Gastrocnemius medialis (tissue), 4 donors: ENCODE measurements at regions not wholly inside any gene's neighbourhood (a gene's known extent, or its start where the extent isn't known, plus 50 kb on each side); places are given as distances from the start of the nearest gene placed in this dataset.

ENCODE experiments used
- ATAC-seq, 2 donors: fragments of 150-250 bp; one replicate each; pipeline ENCODE4 v1.9.1; 2016
- DNase-seq, 2 donors: peaks; one replicate each; pipeline ENCODE4 v3.0.0-alpha.2; 2019
- H3K27ac ChIP-seq, 4 donors: fragments of 200-600 bp; sonication (generic); 1 replicate in 1 of 4; 2 replicates in 3 of 4; pipeline ENCODE4 v1.5.1; 2016 to 2018; ENCODE audit warnings: mild to moderate bottlenecking in 2 of 4, moderate library complexity in 1 of 4
- H3K27me3 ChIP-seq, 3 donors: fragments of 200-600 bp; sonication (generic) in 2 of 3; 1 replicate in 1 of 3; 2 replicates in 2 of 3; pipeline versions ENCODE4 v1.5.1 to v1.6.0; 2016 to 2019; ENCODE audit warnings: mild to moderate bottlenecking in 1 of 3, moderate library complexity in 1 of 3
- H3K36me3 ChIP-seq, 2 donors: fragments of 200-600 bp; sonication (generic) in 1 of 2; one replicate each; pipeline ENCODE4 v1.5.1; 2017 to 2018
- H3K4me1 ChIP-seq, 2 donors: fragments of 200-600 bp; sonication (generic) in 1 of 2; one replicate each; pipeline ENCODE4 v1.5.1; 2016 to 2017; ENCODE audit warnings: mild to moderate bottlenecking in 2 of 2
- H3K4me3 ChIP-seq, 4 donors: fragments of 200-600 bp; sonication (generic) in 3 of 4; 1 replicate in 1 of 4; 2 replicates in 3 of 4; pipeline ENCODE4 v1.5.1; 2016 to 2019; ENCODE audit warnings: mild to moderate bottlenecking in 2 of 4
- H3K9me3 ChIP-seq, 3 donors: fragments of 200-600 bp; sonication (generic) in 2 of 3; 1 replicate in 1 of 3; 2 replicates in 2 of 3; pipeline ENCODE4 v1.5.1; 2016 to 2019
- POLR2A ChIP-seq, 2 donors: fragments of 450-650 bp; IDR thresholded peaks; one replicate each; pipeline ENCODE4 v1.6.1; 2017; ENCODE audit warnings: antibody characterized with exemption in 2 of 2, mild to moderate bottlenecking in 2 of 2, moderate library complexity in 2 of 2
- in situ Hi-C, 4 donors: fragments of 200-750 bp; cut with MboI; loops; one replicate each; pipeline versions ENCODE4 v1.15.0 to v1.8.0; 2017; ENCODE audit warnings: low sequenced_read_pairs in 4 of 4
- intact Hi-C: fragments of 100-400 bp; cut with DNase I; formaldehyde crosslinking; loops from one replicate; pipeline ENCODE4 v1.15.1; 2023; ENCODE audit warnings: low total_unique reads
- TF ChIP-seq, protein P1 (sequence below), 5 experiments: fragments of 450-650 bp in 3 of 5; fragments of 200-600 bp in 2 of 5; sonication (generic) in 2 of 5; IDR thresholded peaks in 4 of 5; conservative IDR thresholded peaks in 1 of 5; 1 replicate in 4 of 5; 2 replicates in 1 of 5; pipeline ENCODE4 v1.5.1; 2016 to 2019; ENCODE audit warnings: antibody characterized with exemption in 5 of 5, mild to moderate bottlenecking in 3 of 5, moderate library complexity in 3 of 5

GRCh38 chr11:70711095-70711910 lies 313.0 kb downstream of the CTTN start:
- in situ Hi-C loops (no loop called here), intact Hi-C loops (no loop called here)
- DNase-seq (no peak), ATAC-seq (no peak)
- no peak overlapping the region for H3K4me3 ChIP-seq
- no peaks in the 10 kb centered on the region for H3K9me3 ChIP-seq
- TF ChIP-seq, protein P1, sequence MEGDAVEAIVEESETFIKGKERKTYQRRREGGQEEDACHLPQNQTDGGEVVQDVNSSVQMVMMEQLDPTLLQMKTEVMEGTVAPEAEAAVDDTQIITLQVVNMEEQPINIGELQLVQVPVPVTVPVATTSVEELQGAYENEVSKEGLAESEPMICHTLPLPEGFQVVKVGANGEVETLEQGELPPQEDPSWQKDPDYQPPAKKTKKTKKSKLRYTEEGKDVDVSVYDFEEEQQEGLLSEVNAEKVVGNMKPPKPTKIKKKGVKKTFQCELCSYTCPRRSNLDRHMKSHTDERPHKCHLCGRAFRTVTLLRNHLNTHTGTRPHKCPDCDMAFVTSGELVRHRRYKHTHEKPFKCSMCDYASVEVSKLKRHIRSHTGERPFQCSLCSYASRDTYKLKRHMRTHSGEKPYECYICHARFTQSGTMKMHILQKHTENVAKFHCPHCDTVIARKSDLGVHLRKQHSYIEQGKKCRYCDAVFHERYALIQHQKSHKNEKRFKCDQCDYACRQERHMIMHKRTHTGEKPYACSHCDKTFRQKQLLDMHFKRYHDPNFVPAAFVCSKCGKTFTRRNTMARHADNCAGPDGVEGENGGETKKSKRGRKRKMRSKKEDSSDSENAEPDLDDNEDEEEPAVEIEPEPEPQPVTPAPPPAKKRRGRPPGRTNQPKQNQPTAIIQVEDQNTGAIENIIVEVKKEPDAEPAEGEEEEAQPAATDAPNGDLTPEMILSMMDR (IDR thresholded peaks at IDR 0.05 in 4 of 5, conservative IDR thresholded peaks at IDR 0.05 in 1 of 5) = no peak
- TF ChIP-seq POLR2A (IDR thresholded peaks at IDR 0.05) = no peak
- no peak overlapping the region for H3K27ac ChIP-seq
- H3K27me3 ChIP-seq = peaks cover 14 to 31% (median 18%) of the 10 kb centered on the region in 3 donors
- H3K36me3 ChIP-seq = no peaks in the 10 kb centered on the region
- no peaks in the 10 kb centered on the region for H3K4me1 ChIP-seq

GRCh38 chr11:70711911-70712185 lies 313.5 kb downstream of the CTTN start:
- Histone ChIP-seq H3K4me3 (no peak overlapping the region), H3K9me3 (no peaks in the 10 kb centered on the region), H3K27me3 (peaks cover 18 to 34% (median 19%) of the 10 kb centered on the region in 3 donors), H3K4me1 (no peaks in the 10 kb centered on the region), H3K36me3 (no peaks in the 10 kb centered on the region), H3K27ac (no peak overlapping the region)
- in situ Hi-C loops = no loop called here
- no peak for TF ChIP-seq POLR2A (IDR thresholded peaks at IDR 0.05)
- TF ChIP-seq, protein P1 (IDR thresholded peaks at IDR 0.05 in 4 of 5, conservative IDR thresholded peaks at IDR 0.05 in 1 of 5) = no peak
- DNase-seq (no peak), ATAC-seq (no peak)
- intact Hi-C loops = no loop called here

DNA sequence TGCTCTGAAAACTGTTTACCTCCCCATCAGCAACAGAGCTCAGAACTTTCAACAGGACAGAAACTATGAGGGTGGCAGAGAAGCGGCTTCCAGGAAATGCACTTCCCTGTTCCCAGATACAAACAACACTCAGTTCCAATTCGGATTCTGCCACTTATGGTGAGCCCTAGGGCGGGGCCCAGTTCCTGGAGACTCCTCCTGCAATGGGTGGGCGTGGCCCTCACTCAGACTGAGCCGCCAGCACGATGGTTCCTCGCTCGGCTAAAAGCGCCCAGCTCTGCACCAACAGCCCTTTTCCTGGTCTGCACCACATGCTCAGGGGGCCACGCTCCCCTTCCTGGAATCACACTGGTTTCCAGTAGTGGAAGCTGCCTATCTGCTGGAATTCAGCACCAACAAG lies 314.1 kb downstream of the CTTN start:
- Histone ChIP-seq H3K36me3 (no peaks in the 10 kb centered on the region), H3K4me3 (no peak overlapping the region), H3K9me3 (no peaks in the 10 kb centered on the region), H3K27ac (no peak overlapping the region), H3K4me1 (no peaks in the 10 kb centered on the region), H3K27me3 (peaks cover 22 to 36% (median 25%) of the 10 kb centered on the region in 3 donors)
- no peak for TF ChIP-seq POLR2A (IDR thresholded peaks at IDR 0.05)
- TF ChIP-seq, protein P1 (IDR thresholded peaks at IDR 0.05 in 4 of 5, conservative IDR thresholded peaks at IDR 0.05 in 1 of 5) = no peak
- no peak for ATAC-seq
- intact Hi-C loops (no loop called here), in situ Hi-C loops (no loop called here)
- DNase-seq = no peak

GRCh38 chr11:70713086-70713835 lies 314.9 kb downstream of the CTTN start:
- ATAC-seq (no peak), DNase-seq (no peak)
- Histone ChIP-seq H3K9me3 (no peaks in the 10 kb centered on the region), H3K27me3 (peaks cover 25 to 38% (median 29%) of the 10 kb centered on the region in 3 donors), H3K36me3 (no peaks in the 10 kb centered on the region), H3K27ac (no peak overlapping the region), H3K4me1 (no peaks in the 10 kb centered on the region), H3K4me3 (no peak overlapping the region)
- in situ Hi-C loops = no loop called here
- intact Hi-C loops = no loop called here
- TF ChIP-seq POLR2A (IDR thresholded peaks at IDR 0.05) = no peak
- TF ChIP-seq, protein P1 (IDR thresholded peaks at IDR 0.05 in 4 of 5, conservative IDR thresholded peaks at IDR 0.05 in 1 of 5) = no peak
